Osteocyte (in vitro differentiated cells): ENCODE measurements at regions not wholly inside any gene's neighbourhood (a gene's known extent, or its start where the extent isn't known, plus 50 kb on each side); places are given as distances from the start of the nearest gene placed in this dataset.

Experiments used
- DNase-seq: peaks from one replicate; pipeline ENCODE4 v3.0.0; 2021; ENCODE audit warnings: mixed read lengths; ENCODE audit not compliant: unreplicated experiment; ENCODE audit errors: extremely low spot score
- H3K27ac Mint-ChIP-seq: one replicate; pipeline ENCODE4 v1.8.0; 2021; ENCODE audit warnings: mild to moderate bottlenecking, mixed read lengths; ENCODE audit not compliant: unreplicated experiment
- H3K27me3 Mint-ChIP-seq: one replicate; pipeline ENCODE4 v1.8.0; 2021; ENCODE audit warnings: mixed read lengths; ENCODE audit not compliant: unreplicated experiment
- H3K36me3 Mint-ChIP-seq: one replicate; pipeline ENCODE4 v1.8.0; 2021; ENCODE audit warnings: mixed read lengths; ENCODE audit not compliant: unreplicated experiment
- H3K4me1 Mint-ChIP-seq: one replicate; pipeline ENCODE4 v1.8.0; 2021; ENCODE audit warnings: mixed read lengths; ENCODE audit not compliant: unreplicated experiment
- H3K4me3 Mint-ChIP-seq: one replicate; pipeline ENCODE4 v1.8.0; 2021; ENCODE audit warnings: mild to moderate bottlenecking, moderate library complexity, mixed read lengths; ENCODE audit not compliant: unreplicated experiment
- H3K9me3 Mint-ChIP-seq: one replicate; pipeline ENCODE4 v1.8.0; 2021; ENCODE audit warnings: mixed read lengths; ENCODE audit not compliant: unreplicated experiment
- CTCF ChIP-seq: fragments of 200-600 bp; sonication (generic); IDR thresholded peaks from 2 replicates; pipeline ENCODE4 v1.5.0; 2021; ENCODE audit warnings: antibody characterized with exemption, mild to moderate bottlenecking, moderate library complexity

GRCh38 chr22:49057910-49058309, 769.8 kb downstream of the BRD1 start:
- Mint-ChIP-seq H3K27ac (no peak overlapping the region), H3K27me3 (no peaks in the 10 kb centered on the region), H3K4me1 (peaks cover 2% of the 10 kb centered on the region), H3K4me3 (no peak overlapping the region), H3K36me3 (no peaks in the 10 kb centered on the region), H3K9me3 (no peaks in the 10 kb centered on the region)
- no peak for DNase-seq
- no peak for TF ChIP-seq CTCF

DNA sequence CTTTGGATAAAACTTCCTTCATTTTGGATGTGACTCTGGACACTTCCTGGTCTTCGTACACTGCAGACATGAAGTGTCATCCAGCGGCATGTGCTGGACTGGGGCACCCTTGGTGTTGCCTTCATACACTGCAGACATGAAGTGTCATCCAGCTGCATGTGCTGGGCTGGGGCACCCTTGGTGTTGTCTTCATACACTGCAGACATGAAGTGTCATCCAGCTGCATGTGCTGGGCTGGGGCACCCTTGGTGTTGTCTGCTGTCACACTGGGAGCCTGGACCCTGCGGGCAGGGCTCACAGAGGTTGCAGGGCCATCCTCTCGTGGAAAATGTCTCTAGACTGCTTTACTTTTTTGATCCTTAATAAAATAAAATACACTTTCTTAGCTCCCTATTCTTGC, 771.4 kb downstream of the BRD1 start:
- no peak overlapping the region for H3K27ac Mint-ChIP-seq
- no peaks in the 10 kb centered on the region for H3K27me3 Mint-ChIP-seq
- no peak for DNase-seq
- H3K9me3 Mint-ChIP-seq = no peaks in the 10 kb centered on the region
- no peaks in the 10 kb centered on the region for H3K36me3 Mint-ChIP-seq
- no peaks in the 10 kb centered on the region for H3K4me1 Mint-ChIP-seq
- no peak overlapping the region for H3K4me3 Mint-ChIP-seq
- TF ChIP-seq CTCF = no peak

DNA sequence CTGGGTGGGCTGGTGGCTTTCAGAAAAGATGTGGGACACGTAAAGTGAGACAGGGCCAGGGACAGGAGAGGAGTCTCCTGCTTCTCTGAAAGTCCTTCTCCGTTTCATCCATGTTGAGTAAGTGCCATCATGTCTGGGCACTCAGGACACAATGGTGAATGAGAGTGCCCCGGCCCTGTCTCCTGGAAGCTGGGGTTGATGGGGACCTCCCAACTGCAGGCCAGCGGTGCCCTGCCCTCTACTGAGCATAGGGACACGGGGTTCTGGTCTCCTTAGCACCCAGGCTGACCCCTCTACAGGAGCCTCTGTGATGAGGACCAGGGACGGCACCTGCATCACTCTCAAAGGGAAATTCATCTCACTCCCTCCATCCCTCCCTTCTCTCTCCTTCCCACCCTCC, 772.3 kb downstream of the BRD1 start:
- Mint-ChIP-seq H3K27me3 (no peaks in the 10 kb centered on the region), H3K4me1 (peaks cover 2% of the 10 kb centered on the region), H3K27ac (no peak overlapping the region), H3K36me3 (no peaks in the 10 kb centered on the region), H3K4me3 (no peak overlapping the region), H3K9me3 (no peaks in the 10 kb centered on the region)
- no peak for DNase-seq
- TF ChIP-seq CTCF = no peak

DNA sequence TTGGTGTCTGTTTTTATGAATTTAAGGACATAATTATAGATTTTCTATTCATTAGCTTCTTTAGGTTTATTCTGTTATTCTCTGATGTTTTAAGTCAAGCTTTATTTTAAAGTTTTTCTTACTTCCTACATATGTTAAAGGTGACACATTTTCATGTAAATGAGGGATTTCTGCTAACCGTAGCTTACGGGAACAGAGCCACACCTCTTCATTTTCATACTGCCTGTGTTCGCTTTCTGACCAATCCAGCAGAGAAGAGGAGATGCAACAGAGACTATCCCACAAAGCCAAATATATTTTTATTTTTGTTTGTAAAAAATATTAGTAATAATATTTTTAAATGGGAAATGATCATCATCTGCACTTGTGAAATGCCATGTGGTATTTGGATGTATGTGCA, 774.1 kb downstream of the BRD1 start:
- Mint-ChIP-seq H3K27ac (no peak overlapping the region), H3K9me3 (no peaks in the 10 kb centered on the region), H3K4me1 (peaks cover 2% of the 10 kb centered on the region), H3K4me3 (no peak overlapping the region), H3K36me3 (no peaks in the 10 kb centered on the region), H3K27me3 (no peaks in the 10 kb centered on the region)
- no peak for DNase-seq
- no peak for TF ChIP-seq CTCF

DNA sequence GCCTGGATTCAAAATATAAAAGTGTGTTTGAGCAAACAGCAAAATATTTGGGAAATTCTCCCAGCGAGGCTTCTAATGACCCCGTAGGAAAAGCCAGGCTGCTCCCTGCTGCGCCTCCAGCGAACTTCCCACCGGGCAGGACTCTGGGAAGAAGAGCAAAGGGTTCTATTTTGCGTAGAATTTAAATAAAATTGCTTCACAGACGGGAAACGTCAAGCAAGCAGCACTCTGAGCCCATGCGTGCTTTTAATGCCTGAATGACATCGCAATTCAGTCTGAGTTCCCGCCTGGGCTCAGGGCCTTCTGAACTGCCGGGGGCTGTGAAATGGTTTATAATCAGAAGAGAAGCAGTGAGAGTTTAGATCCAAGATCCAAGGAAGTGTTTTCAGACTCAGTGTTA, 775.1 kb downstream of the BRD1 start:
- H3K4me3 Mint-ChIP-seq = no peak overlapping the region
- no peak overlapping the region for H3K27ac Mint-ChIP-seq
- peaks cover 5% of the 10 kb centered on the region for H3K4me1 Mint-ChIP-seq
- TF ChIP-seq CTCF = no peak
- H3K27me3 Mint-ChIP-seq = no peaks in the 10 kb centered on the region
- H3K9me3 Mint-ChIP-seq = no peaks in the 10 kb centered on the region
- DNase-seq = no peak
- no peaks in the 10 kb centered on the region for H3K36me3 Mint-ChIP-seq
